Loucy (cell line): ENCODE measurements at regions not wholly inside any gene's neighbourhood (a gene's known extent, or its start where the extent isn't known, plus 50 kb on each side); places are given as distances from the start of the nearest gene placed in this dataset.

Experiments used
- H2AFZ ChIP-seq: fragments of 200-600 bp; sonication (generic); 2 replicates; pipeline ENCODE4 v1.6.0; 2016; ENCODE audit warnings: antibody characterized with exemption, mild to moderate bottlenecking, low read length, moderate library complexity
- H3F3A ChIP-seq: fragments of 200-600 bp; 2 replicates; pipeline ENCODE4 v1.6.0; 2016; ENCODE audit warnings: antibody characterized with exemption, low read depth, mild to moderate bottlenecking
- H3K27me3 ChIP-seq: fragments of 200-600 bp; sonication (generic); 2 replicates; pipeline ENCODE4 v1.6.1; 2014; ENCODE audit warnings: low read length, mild to moderate bottlenecking; ENCODE audit not compliant: insufficient read depth, poor library complexity, severe bottlenecking
- H3K36me3 ChIP-seq: fragments of 200-600 bp; sonication (generic); 2 replicates; pipeline ENCODE4 v1.6.1; 2016; ENCODE audit warnings: low read length; ENCODE audit not compliant: insufficient read depth
- H3K4me1 ChIP-seq: fragments of 200-600 bp; sonication (generic); 2 replicates; pipeline ENCODE4 v1.5.1; 2014; ENCODE audit warnings: low read length, mild to moderate bottlenecking; ENCODE audit not compliant: insufficient read depth, poor library complexity, severe bottlenecking
- H3K4me2 ChIP-seq: fragments of 200-600 bp; sonication (generic); 2 replicates; pipeline ENCODE4 v1.6.0; 2014; ENCODE audit warnings: antibody characterized with exemption, low read length, low read depth, mild to moderate bottlenecking; ENCODE audit not compliant: poor library complexity, severe bottlenecking
- H3K4me3 ChIP-seq: fragments of 200-600 bp; sonication (generic); 2 replicates; pipeline ENCODE4 v1.5.1; 2014; ENCODE audit warnings: low read length, mild to moderate bottlenecking, mixed read lengths; ENCODE audit not compliant: poor library complexity, severe bottlenecking
- H3K79me2 ChIP-seq: fragments of 200-600 bp; sonication (generic); 2 replicates; pipeline ENCODE4 v1.6.1; 2014; ENCODE audit warnings: low read length; ENCODE audit not compliant: insufficient read depth
- H3K9ac ChIP-seq: fragments of 200-600 bp; sonication (generic); 2 replicates; pipeline ENCODE4 v1.6.0; 2014; ENCODE audit warnings: mild to moderate bottlenecking, low read depth, low read length, moderate library complexity; ENCODE audit not compliant: poor library complexity, severe bottlenecking
- H3K9me2 ChIP-seq: fragments of 200-600 bp; sonication (generic); replicated peaks from 2 replicates; pipeline ENCODE4 v1.6.1; 2016; ENCODE audit warnings: low read depth, low read length, mixed read lengths
- H3K9me3 ChIP-seq: fragments of 200-600 bp; sonication (generic); 2 replicates; pipeline ENCODE4 v1.6.1; 2014; ENCODE audit warnings: mild to moderate bottlenecking, antibody characterized with exemption, low read length, low read depth; ENCODE audit not compliant: insufficient read depth
- H4K20me1 ChIP-seq: fragments of 200-600 bp; sonication (generic); 2 replicates; pipeline ENCODE4 v1.6.0; 2014; ENCODE audit warnings: antibody characterized with exemption, low read length, mild to moderate bottlenecking; ENCODE audit not compliant: insufficient read depth, poor library complexity, severe bottlenecking
- EZH2phosphoT487 ChIP-seq: fragments of 200-600 bp; IDR thresholded peaks from 2 replicates; pipeline ENCODE4 v1.6.1; 2018; ENCODE audit warnings: antibody characterized with exemption, mild to moderate bottlenecking, moderate library complexity, borderline replicate concordance
- TF ChIP-seq, protein P1 (sequence below): fragments of 200-600 bp; sonication (generic); conservative IDR thresholded peaks from 2 replicates; pipeline ENCODE4 v1.5.1; 2014; ENCODE audit warnings: mild to moderate bottlenecking, antibody characterized with exemption, low read length

DNA sequence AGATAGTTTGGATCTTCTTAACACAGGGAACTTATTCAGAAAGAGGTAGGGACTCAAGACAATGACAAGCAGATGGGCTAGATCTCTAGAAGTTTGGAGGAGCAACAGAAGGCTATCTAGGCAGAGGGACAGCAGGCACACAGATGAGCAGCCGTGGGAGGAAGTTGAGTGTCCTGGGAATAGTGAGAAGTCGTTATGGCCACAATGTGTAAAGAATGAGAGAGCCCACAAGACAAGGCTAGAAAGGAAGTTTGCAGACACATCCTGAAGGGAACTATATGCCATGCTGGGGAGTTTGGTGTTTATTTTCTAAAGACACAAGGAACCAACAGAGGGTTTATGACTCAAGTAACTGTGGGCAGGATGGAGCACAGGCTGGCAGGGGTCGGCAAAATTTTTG lies 160.6 kb downstream of the PALM2AKAP2 start:
- no peak overlapping the region for H3K9ac ChIP-seq
- TF ChIP-seq, protein P1, sequence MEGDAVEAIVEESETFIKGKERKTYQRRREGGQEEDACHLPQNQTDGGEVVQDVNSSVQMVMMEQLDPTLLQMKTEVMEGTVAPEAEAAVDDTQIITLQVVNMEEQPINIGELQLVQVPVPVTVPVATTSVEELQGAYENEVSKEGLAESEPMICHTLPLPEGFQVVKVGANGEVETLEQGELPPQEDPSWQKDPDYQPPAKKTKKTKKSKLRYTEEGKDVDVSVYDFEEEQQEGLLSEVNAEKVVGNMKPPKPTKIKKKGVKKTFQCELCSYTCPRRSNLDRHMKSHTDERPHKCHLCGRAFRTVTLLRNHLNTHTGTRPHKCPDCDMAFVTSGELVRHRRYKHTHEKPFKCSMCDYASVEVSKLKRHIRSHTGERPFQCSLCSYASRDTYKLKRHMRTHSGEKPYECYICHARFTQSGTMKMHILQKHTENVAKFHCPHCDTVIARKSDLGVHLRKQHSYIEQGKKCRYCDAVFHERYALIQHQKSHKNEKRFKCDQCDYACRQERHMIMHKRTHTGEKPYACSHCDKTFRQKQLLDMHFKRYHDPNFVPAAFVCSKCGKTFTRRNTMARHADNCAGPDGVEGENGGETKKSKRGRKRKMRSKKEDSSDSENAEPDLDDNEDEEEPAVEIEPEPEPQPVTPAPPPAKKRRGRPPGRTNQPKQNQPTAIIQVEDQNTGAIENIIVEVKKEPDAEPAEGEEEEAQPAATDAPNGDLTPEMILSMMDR = no peak
- no peak for TF ChIP-seq EZH2phosphoT487
- no peaks in the 10 kb centered on the region for H3K9me3 ChIP-seq
- no peak overlapping the region for H3K4me2 ChIP-seq
- H3K4me1 ChIP-seq = no peaks in the 10 kb centered on the region
- no peak overlapping the region for H3K4me3 ChIP-seq
- no peaks in the 10 kb centered on the region for H3K79me2 ChIP-seq
- H3F3A ChIP-seq = no peaks in the 10 kb centered on the region
- H4K20me1 ChIP-seq = no peaks in the 10 kb centered on the region
- no peaks in the 10 kb centered on the region for H3K36me3 ChIP-seq
- H2AFZ ChIP-seq = no peak overlapping the region
- H3K27me3 ChIP-seq = no peaks in the 10 kb centered on the region
- H3K9me2 ChIP-seq = no peaks in the 10 kb centered on the region

DNA sequence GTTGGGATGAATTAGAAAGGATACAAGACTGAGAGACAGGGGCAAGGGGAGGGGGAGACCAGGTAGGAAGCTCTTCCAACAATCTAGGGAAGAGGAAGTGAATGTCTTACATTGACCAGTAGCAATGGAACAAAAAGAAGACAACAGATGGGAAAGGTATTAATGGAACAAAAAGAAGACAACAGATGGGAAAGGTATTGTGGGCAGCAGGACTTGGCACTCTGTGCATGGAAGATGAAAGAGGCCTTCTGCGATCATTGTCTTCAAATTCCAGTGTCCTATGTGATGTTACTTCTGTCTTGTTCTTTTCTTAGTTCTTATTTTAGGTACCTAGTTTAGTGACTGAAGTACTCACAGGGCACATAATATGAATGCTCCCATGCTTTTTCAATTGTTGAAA lies 161.8 kb downstream of the PALM2AKAP2 start:
- no peaks in the 10 kb centered on the region for H3K36me3 ChIP-seq

DNA sequence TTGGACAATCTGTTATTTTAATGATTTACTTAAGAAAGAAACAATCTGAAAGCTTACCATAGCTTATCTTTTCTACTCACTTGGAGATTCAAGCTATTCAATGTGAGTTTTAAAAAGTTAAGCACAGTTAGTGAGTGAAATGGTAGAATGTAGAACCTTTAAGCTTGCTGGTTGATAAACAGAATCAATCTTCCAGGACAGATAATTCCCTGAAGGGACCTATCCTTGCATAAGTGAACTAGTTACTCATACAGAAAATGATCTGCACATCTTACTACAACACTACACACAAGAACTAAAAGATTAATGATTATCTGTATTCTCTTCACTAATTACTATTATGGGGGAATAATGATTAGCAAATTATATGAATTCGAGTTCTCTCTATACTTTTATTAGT lies 165.6 kb downstream of the PALM2AKAP2 start:
- Histone ChIP-seq H3K4me2 (no peak overlapping the region), H3K27me3 (no peaks in the 10 kb centered on the region), H3K4me3 (no peak overlapping the region), H3K4me1 (no peaks in the 10 kb centered on the region), H3K9me2 (no peaks in the 10 kb centered on the region), H3K36me3 (no peaks in the 10 kb centered on the region), H3K9me3 (no peaks in the 10 kb centered on the region), H4K20me1 (no peaks in the 10 kb centered on the region), H3K9ac (no peak overlapping the region), H3K79me2 (no peaks in the 10 kb centered on the region), H3F3A (no peaks in the 10 kb centered on the region), H2AFZ (no peak overlapping the region)
- TF ChIP-seq, protein P1 = no peak
- TF ChIP-seq EZH2phosphoT487 = no peak

More for the DNA sequence above, 161.8 kb downstream of the PALM2AKAP2 start:
- Histone ChIP-seq H3K4me1 (no peaks in the 10 kb centered on the region), H2AFZ (no peak overlapping the region), H3K4me2 (no peak overlapping the region), H3K27me3 (no peaks in the 10 kb centered on the region), H4K20me1 (no peaks in the 10 kb centered on the region), H3K9ac (no peak overlapping the region), H3K4me3 (no peak overlapping the region), H3K9me3 (no peaks in the 10 kb centered on the region), H3K9me2 (no peaks in the 10 kb centered on the region), H3K79me2 (no peaks in the 10 kb centered on the region), H3F3A (no peaks in the 10 kb centered on the region)
- TF ChIP-seq, protein P1 = no peak
- TF ChIP-seq EZH2phosphoT487 = no peak
